ENCODE measurements at regions not wholly inside any gene's neighbourhood (a gene's known extent, or its start where the extent isn't known, plus 50 kb on each side); places are given as distances from the start of the nearest gene placed in this dataset.
"Not testable (repeated sequence)": the region's sequence is repeated elsewhere in the genome, so short reads cannot be mapped to it uniquely, and the experiment has no call there.

DNA sequence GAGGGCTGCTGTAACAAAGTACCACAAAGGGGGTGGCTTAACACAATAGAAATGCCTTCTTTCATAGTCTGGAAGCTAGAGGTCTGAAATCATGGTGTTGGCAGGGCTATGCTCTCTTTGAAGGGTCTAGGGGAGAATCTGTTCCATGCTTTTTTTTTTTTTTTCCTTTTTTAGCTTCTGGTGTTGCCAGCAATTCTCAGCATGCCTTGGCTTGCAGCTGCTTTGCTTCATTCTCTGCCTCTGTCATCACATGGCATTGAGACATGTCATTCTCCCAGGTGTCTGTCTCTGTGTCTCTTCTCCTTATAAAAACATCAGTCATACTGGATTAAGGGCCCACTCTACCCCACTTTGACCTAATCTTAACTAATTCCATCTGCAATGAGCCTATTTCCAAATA, 78.6 kb upstream of the BOD1L1 start:
- Histone ChIP-seq H3K9me3 (replicated peaks; ENCODE audit: low read length) (no peaks in the 10 kb centered on the region), H3K4me2 (ENCODE audit: low read length) (no peak overlapping the region), H3K4me1 (ENCODE audit: control insufficient read depth, insufficient read depth, low read length) (peaks cover 16% of the 10 kb centered on the region), H3K4me3 (ENCODE audit: low read length) (no peak overlapping the region), H3K36me3 (ENCODE audit: insufficient read depth, low read length) (no peaks in the 10 kb centered on the region), H3K27me3 (ENCODE audit: control insufficient read depth, insufficient read depth, low read length) (no peaks in the 10 kb centered on the region), H3K9ac (ENCODE audit: low read depth, low read length) (no peak overlapping the region)

DNA sequence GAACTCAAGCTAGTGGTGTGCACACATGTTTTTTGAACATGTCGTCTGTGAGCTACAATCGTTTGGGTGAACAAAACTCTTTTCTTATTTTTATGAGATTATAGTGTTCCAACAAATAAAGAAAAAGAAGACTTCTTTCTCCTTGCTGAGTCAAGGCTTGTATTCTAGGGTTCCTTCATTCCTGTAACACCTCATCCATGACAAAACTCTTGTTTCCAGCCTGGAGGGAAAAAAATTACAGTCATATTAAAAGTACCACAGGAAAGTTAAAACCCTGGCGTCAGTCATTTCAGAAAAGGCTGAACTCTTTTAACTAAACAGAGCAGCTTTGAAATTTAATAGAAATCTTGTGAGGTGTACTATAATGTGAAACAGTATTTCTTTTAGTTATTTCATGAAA, 79.2 kb upstream of the BOD1L1 start:
- H3K9ac ChIP-seq (ENCODE audit: low read depth, low read length): no peak overlapping the region
- no peaks in the 10 kb centered on the region for H3K9me3 ChIP-seq (replicated peaks; ENCODE audit: low read length)
- no peaks in the 10 kb centered on the region for H3K36me3 ChIP-seq (ENCODE audit: insufficient read depth, low read length)
- H3K4me1 ChIP-seq (ENCODE audit: control insufficient read depth, insufficient read depth, low read length): peaks cover 10% of the 10 kb centered on the region
- H3K27me3 ChIP-seq (ENCODE audit: control insufficient read depth, insufficient read depth, low read length): no peaks in the 10 kb centered on the region
- H3K4me3 ChIP-seq (ENCODE audit: low read length): no peak overlapping the region
- no peak overlapping the region for H3K4me2 ChIP-seq (ENCODE audit: low read length)

GRCh38 chr4:13710246-13710885, 82.8 kb upstream of the BOD1L1 start:
- Histone ChIP-seq H3K9me3 (replicated peaks; ENCODE audit: low read length) (no peaks in the 10 kb centered on the region), H3K4me3 (ENCODE audit: low read length) (no peak overlapping the region), H3K9ac (ENCODE audit: low read depth, low read length) (no peak overlapping the region), H3K27me3 (ENCODE audit: control insufficient read depth, insufficient read depth, low read length) (no peaks in the 10 kb centered on the region), H3K4me2 (ENCODE audit: low read length) (no peak overlapping the region), H3K4me1 (ENCODE audit: control insufficient read depth, insufficient read depth, low read length) (no peaks in the 10 kb centered on the region), H3K36me3 (ENCODE audit: insufficient read depth, low read length) (no peaks in the 10 kb centered on the region)

DNA sequence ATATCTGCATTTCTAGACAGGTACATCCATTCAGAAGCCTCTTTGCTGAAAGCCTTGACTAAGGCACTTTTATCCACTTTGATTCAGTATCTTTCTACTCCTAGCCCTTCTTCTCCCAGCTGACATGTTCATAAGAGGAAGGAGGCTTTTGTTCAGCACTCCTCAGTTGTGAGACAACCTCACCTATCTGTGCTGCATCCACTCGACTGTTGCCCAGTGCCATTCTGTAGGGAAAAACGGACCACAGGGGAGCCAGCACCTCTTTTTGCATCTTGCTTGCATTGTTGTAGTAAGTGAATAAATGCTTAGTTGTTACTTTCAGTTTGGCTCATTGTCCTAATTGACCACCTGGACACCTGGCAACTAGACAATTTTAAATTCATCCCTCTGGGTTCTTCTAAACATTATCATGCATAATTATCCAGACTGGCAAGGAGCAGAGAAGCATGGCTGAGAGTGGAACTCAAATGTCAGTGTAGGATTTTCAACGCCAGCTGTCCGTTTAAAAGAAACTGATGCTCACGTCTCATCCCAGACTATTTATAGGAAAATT, 83.8 kb upstream of the BOD1L1 start:
- Histone ChIP-seq H3K9ac (ENCODE audit: low read depth, low read length) (no peak overlapping the region), H3K4me3 (ENCODE audit: low read length) (no peak overlapping the region), H3K4me1 (ENCODE audit: control insufficient read depth, insufficient read depth, low read length) (no peaks in the 10 kb centered on the region), H3K9me3 (replicated peaks; ENCODE audit: low read length) (no peaks in the 10 kb centered on the region), H3K36me3 (ENCODE audit: insufficient read depth, low read length) (no peaks in the 10 kb centered on the region), H3K27me3 (ENCODE audit: control insufficient read depth, insufficient read depth, low read length) (no peaks in the 10 kb centered on the region), H3K4me2 (ENCODE audit: low read length) (no peak overlapping the region)

DNA sequence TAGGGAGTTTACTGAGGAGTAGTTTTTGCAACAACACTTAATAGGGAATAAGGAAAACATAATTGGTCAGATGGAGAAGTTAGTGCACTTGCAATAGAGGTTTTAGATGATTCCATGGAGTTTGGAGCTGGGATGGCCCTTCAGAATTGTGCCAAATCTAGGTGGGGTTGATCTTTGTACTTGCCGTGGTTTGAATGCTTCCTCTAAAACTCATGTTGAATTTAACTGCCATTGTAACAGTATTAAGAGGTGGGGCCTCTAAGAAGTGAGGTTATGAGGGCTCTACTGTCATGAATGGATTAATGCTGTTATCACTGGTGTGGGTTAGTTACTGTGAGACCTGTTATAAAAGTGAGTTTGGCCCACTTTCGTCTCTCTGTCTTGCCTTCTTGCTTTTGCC, 94.4 kb upstream of the BOD1L1 start:
- H3K27me3 ChIP-seq (ENCODE audit: control insufficient read depth, insufficient read depth, low read length): no peaks in the 10 kb centered on the region
- no peaks in the 10 kb centered on the region for H3K4me1 ChIP-seq (ENCODE audit: control insufficient read depth, insufficient read depth, low read length)
- no peak overlapping the region for H3K9ac ChIP-seq (ENCODE audit: low read depth, low read length)
- H3K4me3 ChIP-seq (ENCODE audit: low read length): no peak overlapping the region
- H3K36me3 ChIP-seq (ENCODE audit: insufficient read depth, low read length): no peaks in the 10 kb centered on the region
- no peaks in the 10 kb centered on the region for H3K9me3 ChIP-seq (replicated peaks; ENCODE audit: low read length)
- no peak overlapping the region for H3K4me2 ChIP-seq (ENCODE audit: low read length)

- no peaks in the 10 kb centered on the region for H3K36me3 ChIP-seq (ENCODE audit: insufficient read depth, low read length)
- H3K27me3 ChIP-seq (ENCODE audit: control insufficient read depth, insufficient read depth, low read length): no peaks in the 10 kb centered on the region
- H3K9me3 ChIP-seq (replicated peaks; ENCODE audit: low read length): no peaks in the 10 kb centered on the region
- no peaks in the 10 kb centered on the region for H3K4me1 ChIP-seq (ENCODE audit: control insufficient read depth, insufficient read depth, low read length)
- no peak overlapping the region for H3K4me2 ChIP-seq (ENCODE audit: low read length)
- no peak overlapping the region for H3K4me3 ChIP-seq (ENCODE audit: low read length)
- H3K9ac ChIP-seq (ENCODE audit: low read depth, low read length): no peak overlapping the region
Measured at GRCh38 chr4:13722649-13723048, 95.1 kb upstream of the BOD1L1 start.

- Histone ChIP-seq H3K36me3 (ENCODE audit: insufficient read depth, low read length) (no peaks in the 10 kb centered on the region), H3K4me1 (ENCODE audit: control insufficient read depth, insufficient read depth, low read length) (no peaks in the 10 kb centered on the region), H3K9me3 (replicated peaks; ENCODE audit: low read length) (no peaks in the 10 kb centered on the region), H3K9ac (ENCODE audit: low read depth, low read length) (no peak overlapping the region), H3K4me3 (ENCODE audit: low read length) (no peak overlapping the region), H3K4me2 (ENCODE audit: low read length) (no peak overlapping the region), H3K27me3 (ENCODE audit: control insufficient read depth, insufficient read depth, low read length) (no peaks in the 10 kb centered on the region)
Measured at GRCh38 chr4:13728761-13729160, 101.2 kb upstream of the BOD1L1 start.

DNA sequence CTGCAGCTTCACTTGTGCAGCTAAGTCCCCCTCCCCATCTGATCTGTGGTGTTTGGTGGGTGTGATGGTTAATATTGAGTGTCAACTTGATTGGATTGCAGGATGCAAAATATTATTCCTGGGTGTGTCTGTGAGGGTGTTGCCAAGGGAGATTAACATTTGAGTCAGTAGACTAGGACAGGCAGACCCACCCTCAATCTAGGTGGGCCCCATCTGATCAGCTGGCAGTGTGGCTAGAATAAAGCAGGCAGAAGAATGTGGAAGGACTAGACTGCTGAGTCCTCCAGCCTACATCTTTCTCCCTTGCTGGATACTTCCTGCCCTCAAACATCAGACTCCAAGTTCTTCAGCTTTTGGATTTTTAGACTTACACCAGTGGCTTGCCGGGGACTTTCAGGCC, 103.5 kb upstream of the BOD1L1 start:
- H3K4me3 ChIP-seq (ENCODE audit: low read length): no peak overlapping the region
- H3K9me3 ChIP-seq (replicated peaks; ENCODE audit: low read length): no peaks in the 10 kb centered on the region
- H3K36me3 ChIP-seq (ENCODE audit: insufficient read depth, low read length): no peaks in the 10 kb centered on the region
- no peak overlapping the region for H3K9ac ChIP-seq (ENCODE audit: low read depth, low read length)
- H3K27me3 ChIP-seq (ENCODE audit: control insufficient read depth, insufficient read depth, low read length): no peaks in the 10 kb centered on the region
- no peak overlapping the region for H3K4me2 ChIP-seq (ENCODE audit: low read length)
- no peaks in the 10 kb centered on the region for H3K4me1 ChIP-seq (ENCODE audit: control insufficient read depth, insufficient read depth, low read length)

GRCh38 chr4:13733817-13734216, 106.3 kb upstream of the BOD1L1 start:
- no peak overlapping the region for H3K4me2 ChIP-seq (ENCODE audit: low read length)

DNA sequence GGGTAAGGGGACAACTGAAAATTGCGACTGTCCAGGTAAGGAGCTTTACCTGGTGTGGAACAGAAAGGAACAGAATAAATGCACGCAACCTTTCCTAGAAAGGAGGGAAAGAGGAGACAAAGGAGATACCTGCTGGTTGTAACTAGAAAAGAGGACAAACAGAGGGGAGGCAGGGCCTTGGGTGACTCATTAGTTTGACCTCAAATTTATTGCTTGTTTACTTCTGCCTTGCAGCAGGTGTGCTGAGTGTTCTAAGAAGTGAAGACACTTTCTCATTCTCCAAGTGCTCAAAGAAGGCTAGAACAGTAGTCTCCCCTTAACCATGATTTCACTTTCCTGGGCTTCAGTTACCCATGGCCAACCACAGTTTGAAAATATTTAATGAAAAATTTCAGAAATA, 123.1 kb upstream of the BOD1L1 start:
- Histone ChIP-seq H3K9me3 (replicated peaks; ENCODE audit: low read length) (no peaks in the 10 kb centered on the region), H3K4me2 (ENCODE audit: low read length) (no peak overlapping the region), H3K9ac (ENCODE audit: low read depth, low read length) (no peak overlapping the region), H3K36me3 (ENCODE audit: insufficient read depth, low read length) (no peaks in the 10 kb centered on the region), H3K27me3 (ENCODE audit: control insufficient read depth, insufficient read depth, low read length) (peaks cover 10% of the 10 kb centered on the region), H3K4me1 (ENCODE audit: control insufficient read depth, insufficient read depth, low read length) (no peaks in the 10 kb centered on the region), H3K4me3 (ENCODE audit: low read length) (no peak overlapping the region)

More at GRCh38 chr4:13733817-13734216, 106.3 kb upstream of the BOD1L1 start:
- Histone ChIP-seq H3K9me3 (replicated peaks; ENCODE audit: low read length) (no peaks in the 10 kb centered on the region), H3K4me3 (ENCODE audit: low read length) (no peak overlapping the region), H3K36me3 (ENCODE audit: insufficient read depth, low read length) (no peaks in the 10 kb centered on the region), H3K9ac (ENCODE audit: low read depth, low read length) (no peak overlapping the region), H3K4me1 (ENCODE audit: control insufficient read depth, insufficient read depth, low read length) (no peaks in the 10 kb centered on the region), H3K27me3 (ENCODE audit: control insufficient read depth, insufficient read depth, low read length) (no peaks in the 10 kb centered on the region)

DNA sequence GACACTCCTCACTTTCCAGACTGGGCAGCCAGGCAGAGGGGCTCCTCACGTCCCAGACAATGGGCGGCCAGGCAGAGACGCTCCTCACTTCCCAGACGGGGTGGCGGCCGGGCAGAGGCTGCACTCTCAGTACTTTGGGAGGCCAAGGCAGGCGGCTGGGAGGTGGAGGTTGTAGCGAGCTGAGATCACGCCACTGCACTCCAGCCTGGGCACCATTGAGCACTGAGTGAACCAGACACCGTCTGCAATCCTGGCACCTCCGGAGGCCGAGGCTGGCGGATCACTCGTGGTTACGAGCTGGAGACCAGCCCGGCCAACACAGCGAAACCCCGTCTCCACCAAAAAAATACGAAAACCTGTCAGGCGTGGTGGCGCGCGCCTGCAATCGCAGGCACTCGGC, 134.1 kb upstream of the BOD1L1 start:
- not testable (repeated sequence) for H3K4me1 ChIP-seq (ENCODE audit: control insufficient read depth, insufficient read depth, low read length); H3K9me3 ChIP-seq (replicated peaks; ENCODE audit: low read length); H3K4me2 ChIP-seq (ENCODE audit: low read length); H3K27me3 ChIP-seq (ENCODE audit: control insufficient read depth, insufficient read depth, low read length); H3K36me3 ChIP-seq (ENCODE audit: insufficient read depth, low read length); H3K9ac ChIP-seq (ENCODE audit: low read depth, low read length); H3K4me3 ChIP-seq (ENCODE audit: low read length)

- Histone ChIP-seq H3K4me2 (ENCODE audit: low read length) (no peak overlapping the region), H3K4me3 (ENCODE audit: low read length) (no peak overlapping the region), H3K9me3 (replicated peaks; ENCODE audit: low read length) (no peaks in the 10 kb centered on the region), H3K36me3 (ENCODE audit: insufficient read depth, low read length) (no peaks in the 10 kb centered on the region), H3K27me3 (ENCODE audit: control insufficient read depth, insufficient read depth, low read length) (no peaks in the 10 kb centered on the region), H3K4me1 (ENCODE audit: control insufficient read depth, insufficient read depth, low read length) (peaks cover 6% of the 10 kb centered on the region), H3K9ac (ENCODE audit: low read depth, low read length) (no peak overlapping the region)
Measured at GRCh38 chr4:13762130-13762529, 134.6 kb upstream of the BOD1L1 start.
